ENCODE measurements at regions not wholly inside any gene's neighbourhood (a gene's known extent, or its start where the extent isn't known, plus 50 kb on each side); places are given as distances from the start of the nearest gene placed in this dataset.

DNA sequence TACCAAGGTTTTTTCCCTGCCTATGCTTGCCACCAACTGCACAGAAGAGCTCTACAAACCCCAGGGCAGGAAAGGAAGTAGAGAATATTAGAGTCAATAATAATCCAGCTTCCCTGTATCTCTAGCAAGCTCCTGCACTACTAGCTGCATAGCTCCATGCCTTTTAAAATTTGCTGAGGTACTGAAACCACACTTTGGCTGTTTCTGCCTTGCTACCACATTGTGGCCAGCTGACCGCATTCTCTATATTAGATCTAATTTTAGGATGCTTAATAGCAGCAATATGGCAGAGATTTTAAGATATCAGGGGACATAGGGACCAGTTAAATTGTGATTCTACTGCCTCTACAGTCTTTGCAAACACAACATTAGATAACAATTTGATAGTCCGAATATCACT, 534.6 kb downstream of the MBD2 start:
- Histone ChIP-seq H3K4me2 (ENCODE audit: low read depth, low read length) (no peak overlapping the region), H2BK120ac (ENCODE audit: low read depth, low read length) (no peak overlapping the region), H3K9me1 (ENCODE audit: insufficient read depth, low read length) (no peaks in the 10 kb centered on the region), H2BK15ac (ENCODE audit: low read depth, low read length) (no peak overlapping the region), H2BK20ac (ENCODE audit: low read depth, low read length) (no peak overlapping the region), H4K20me1 (ENCODE audit: insufficient read depth, low read length) (no peaks in the 10 kb centered on the region), H3K23ac (ENCODE audit: low read depth, low read length) (no peak overlapping the region), H3K36me3 (ENCODE audit: control insufficient read depth, insufficient read depth, low read length) (no peaks in the 10 kb centered on the region), H2BK5ac (ENCODE audit: low read depth, low read length, poor library complexity, severe bottlenecking) (no peak overlapping the region), H3K18ac (ENCODE audit: low read depth, low read length) (no peak overlapping the region), H3K4me3 (ENCODE audit: insufficient read depth, low read depth, low read length) (no peak overlapping the region), H2AFZ (replicated peaks; ENCODE audit: low read length, poor library complexity) (no peak overlapping the region), H4K91ac (ENCODE audit: insufficient read depth, low read depth, low read length) (no peak overlapping the region), H3K79me1 (ENCODE audit: low read depth in 1 of 2, low read length in 2 of 2) (no peaks in the 10 kb centered on the region), H3K9ac (ENCODE audit: low read depth, low read length) (no peak overlapping the region), H4K8ac (ENCODE audit: low read depth in 2 of 2, low read length in 2 of 2) (no peak overlapping the region), H4K5ac (ENCODE audit: low read depth, low read length) (no peak overlapping the region), H3K56ac (ENCODE audit: extremely low read depth, insufficient read depth, low read length) (no peak overlapping the region), H2AK9ac (replicated peaks; ENCODE audit: low read depth, low read length, poor library complexity) (no peak overlapping the region), H3K9me3 (ENCODE audit: control insufficient read depth, insufficient read depth, low read length) (peaks cover 8% of the 10 kb centered on the region), H3K4me1 (ENCODE audit: control insufficient read depth, insufficient read depth, low read length) (no peaks in the 10 kb centered on the region), H2AK5ac (ENCODE audit: low read depth, low read length) (no peak overlapping the region), H3K14ac (replicated peaks; ENCODE audit: low read depth, low read length) (no peak overlapping the region), H3K27me3 (ENCODE audit: control insufficient read depth, insufficient read depth, low read length) (no peaks in the 10 kb centered on the region), H3K4ac (ENCODE audit: low read depth, low read length) (no peak overlapping the region), H3K27ac (ENCODE audit: insufficient read depth, low read length) (no peak overlapping the region)
- intact Hi-C loops (cut with micrococcal nuclease) (no loop called here), dilution Hi-C loops (cut with HindIII; ENCODE audit: low sequenced_read_pairs, unreplicated experiment) (no loop called here), in situ Hi-C loops (cut with MboI; ENCODE audit: low sequenced_read_pairs) (loop anchor here (25.0 kb wide), 1 partner anchor 103 kb away; no protein-coding TSS in a partner anchor)
- ATAC-seq (ENCODE audit: low read depth): no peak
- no TSS peak for BruUV-seq (replicated peaks)
- no peak for DNase-seq
- ChIA-PET POLR2A (ENCODE audit: unreplicated experiment) (no interaction called here), CTCF (no interaction called here)
- TF ChIP-seq CEBPB (IDR thresholded peaks at IDR 0.05; ENCODE audit: low read depth, low read length) (no peak), SMC3 (IDR thresholded peaks at IDR 0.05; ENCODE audit: low read depth, low read length) (no peak), RCOR1 (IDR thresholded peaks at IDR 0.05; ENCODE audit: insufficient replicate concordance, low read length) (no peak), NFE2L2 (IDR thresholded peaks at IDR 0.05; ENCODE audit: low read depth, low read length) (no peak), BHLHE40 (IDR thresholded peaks at IDR 0.05; ENCODE audit: low read depth, low read length) (no peak), CHD1 (IDR thresholded peaks at IDR 0.05; ENCODE audit: low read depth, low read length) (no peak), MXI1 (IDR thresholded peaks at IDR 0.05; ENCODE audit: borderline replicate concordance, low read depth, low read length) (no peak), FOS (IDR thresholded peaks at IDR 0.05; ENCODE audit: low read depth, low read length) (no peak), ELK1 (IDR thresholded peaks at IDR 0.05; ENCODE audit: borderline replicate concordance, low read depth, low read length) (no peak), POLR2A (IDR thresholded peaks at IDR 0.05; ENCODE audit: low read depth, low read length) (no peak), RFX5 (IDR thresholded peaks at IDR 0.05; ENCODE audit: low read depth, low read length) (no peak), RAD21 (IDR thresholded peaks at IDR 0.05; ENCODE audit: low read length) (no peak), MAZ (IDR thresholded peaks at IDR 0.05; ENCODE audit: borderline replicate concordance, low read depth, low read length) (no peak)
- TF ChIP-seq, protein P1, sequence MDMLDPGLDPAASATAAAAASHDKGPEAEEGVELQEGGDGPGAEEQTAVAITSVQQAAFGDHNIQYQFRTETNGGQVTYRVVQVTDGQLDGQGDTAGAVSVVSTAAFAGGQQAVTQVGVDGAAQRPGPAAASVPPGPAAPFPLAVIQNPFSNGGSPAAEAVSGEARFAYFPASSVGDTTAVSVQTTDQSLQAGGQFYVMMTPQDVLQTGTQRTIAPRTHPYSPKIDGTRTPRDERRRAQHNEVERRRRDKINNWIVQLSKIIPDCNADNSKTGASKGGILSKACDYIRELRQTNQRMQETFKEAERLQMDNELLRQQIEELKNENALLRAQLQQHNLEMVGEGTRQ (IDR thresholded peaks at IDR 0.05; ENCODE audit: low read depth, low read length): no peak
- TF ChIP-seq, protein P2, sequence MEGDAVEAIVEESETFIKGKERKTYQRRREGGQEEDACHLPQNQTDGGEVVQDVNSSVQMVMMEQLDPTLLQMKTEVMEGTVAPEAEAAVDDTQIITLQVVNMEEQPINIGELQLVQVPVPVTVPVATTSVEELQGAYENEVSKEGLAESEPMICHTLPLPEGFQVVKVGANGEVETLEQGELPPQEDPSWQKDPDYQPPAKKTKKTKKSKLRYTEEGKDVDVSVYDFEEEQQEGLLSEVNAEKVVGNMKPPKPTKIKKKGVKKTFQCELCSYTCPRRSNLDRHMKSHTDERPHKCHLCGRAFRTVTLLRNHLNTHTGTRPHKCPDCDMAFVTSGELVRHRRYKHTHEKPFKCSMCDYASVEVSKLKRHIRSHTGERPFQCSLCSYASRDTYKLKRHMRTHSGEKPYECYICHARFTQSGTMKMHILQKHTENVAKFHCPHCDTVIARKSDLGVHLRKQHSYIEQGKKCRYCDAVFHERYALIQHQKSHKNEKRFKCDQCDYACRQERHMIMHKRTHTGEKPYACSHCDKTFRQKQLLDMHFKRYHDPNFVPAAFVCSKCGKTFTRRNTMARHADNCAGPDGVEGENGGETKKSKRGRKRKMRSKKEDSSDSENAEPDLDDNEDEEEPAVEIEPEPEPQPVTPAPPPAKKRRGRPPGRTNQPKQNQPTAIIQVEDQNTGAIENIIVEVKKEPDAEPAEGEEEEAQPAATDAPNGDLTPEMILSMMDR (conservative IDR thresholded peaks at IDR 0.05; ENCODE audit: low read depth, low read length): no peak
- 40% methylated on average over 1 of the region's 2 CpGs; no CpG with 5 or more reads in 1 of the 2 experiments for WGBS, 2 experiments (ENCODE audit: extremely low coverage in 2 of 2, insufficient read length in 1 of 2)

Measured in IMR-90 (cell line).